Breast epithelium (tissue), 4 donors: ENCODE measurements at regions not wholly inside any gene's neighbourhood (a gene's known extent, or its start where the extent isn't known, plus 50 kb on each side); places are given as distances from the start of the nearest gene placed in this dataset.

Experiments
- DNase-seq, 2 donors: peaks; one replicate each; pipeline ENCODE4 v3.0.0-alpha.2; 2019; ENCODE audit warnings: low spot score in 2 of 2
- H3K27ac ChIP-seq, 2 donors: fragments of 200-600 bp; sonication (generic) in 1 of 2; one replicate each; pipeline ENCODE4 v1.5.1; 2016 to 2019; ENCODE audit warnings: mild to moderate bottlenecking in 1 of 2
- H3K27me3 ChIP-seq, 2 donors: fragments of 200-600 bp; sonication (generic) in 1 of 2; one replicate each; pipeline versions ENCODE4 v1.5.1 to v1.6.0; 2017 to 2019; ENCODE audit warnings: control low read depth in 1 of 2, mild to moderate bottlenecking in 1 of 2
- H3K36me3 ChIP-seq: fragments of 200-600 bp; one replicate; pipeline ENCODE4 v1.5.1; 2019
- H3K4me1 ChIP-seq, 2 donors: fragments of 200-600 bp; sonication (generic); one replicate each; pipeline ENCODE4 v1.5.1; 2016 to 2019; ENCODE audit warnings: control low read depth in 1 of 2
- H3K4me3 ChIP-seq, 3 donors: fragments of 200-600 bp; sonication (generic); 1 replicate in 2 of 3; 2 replicates in 1 of 3; pipeline ENCODE4 v1.5.1; 2016 to 2019; ENCODE audit warnings: mild to moderate bottlenecking in 3 of 3, moderate library complexity in 2 of 3
- H3K9me3 ChIP-seq, 2 donors: fragments of 200-600 bp; sonication (generic) in 1 of 2; one replicate each; pipeline ENCODE4 v1.5.1; 2016 to 2019; ENCODE audit warnings: control low read depth in 1 of 2
- POLR2A ChIP-seq: fragments of 450-650 bp; IDR thresholded peaks from one replicate; pipeline ENCODE4 v1.6.1; 2016; ENCODE audit warnings: antibody characterized with exemption, mild to moderate bottlenecking, moderate library complexity
- POLR2AphosphoS5 ChIP-seq, 3 donors: sonication (generic); formaldehyde crosslinking; IDR thresholded peaks; one replicate each; pipeline ENCODE4 v1.6.1; 2017; ENCODE audit warnings: antibody characterized with exemption in 3 of 3
- intact Hi-C: fragments of 100-400 bp; cut with DNase I; formaldehyde crosslinking; loops from one replicate; pipeline ENCODE4 v1.15.1; 2023; ENCODE audit warnings: low total_unique reads
- TF ChIP-seq, protein P1 (sequence below), 3 donors: fragments of 450-650 bp; IDR thresholded peaks; one replicate each; pipeline ENCODE4 v1.5.1; 2016 to 2017; ENCODE audit warnings: antibody characterized with exemption in 3 of 3, mild to moderate bottlenecking in 3 of 3, moderate library complexity in 3 of 3

DNA sequence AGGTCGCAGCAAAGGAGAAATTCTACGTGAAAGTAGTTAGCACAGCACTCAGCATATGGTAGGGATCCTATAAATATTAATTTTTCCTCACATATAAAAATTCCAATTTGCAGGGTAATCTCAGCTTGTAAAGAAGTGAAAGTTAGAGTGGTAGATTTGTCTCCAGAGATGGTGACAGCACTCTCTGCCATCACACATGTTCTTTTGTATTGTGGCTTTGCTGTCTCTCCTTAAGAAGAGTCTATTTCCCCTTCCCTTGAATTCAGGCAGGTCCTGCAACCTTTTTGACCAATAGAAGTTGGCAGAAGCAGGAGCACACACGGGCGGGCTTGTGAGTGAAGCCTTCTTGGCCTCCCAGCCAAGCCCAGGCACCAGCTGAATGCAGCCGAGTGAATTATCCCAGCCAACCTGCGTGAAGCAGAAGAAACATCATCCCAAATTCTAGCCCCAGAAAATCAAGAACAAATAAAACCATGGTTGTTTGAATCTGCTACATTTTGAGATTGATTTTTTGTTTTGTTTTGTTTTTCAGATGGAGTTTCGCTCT is 107.8 kb upstream of the COPS8 start:
- intact Hi-C loops = no loop called here
- DNase-seq = no peak
- H3K4me1 ChIP-seq = no peaks in the 10 kb centered on the region
- H3K27ac ChIP-seq = no peak overlapping the region
- no peak for TF ChIP-seq POLR2AphosphoS5 (IDR thresholded peaks at IDR 0.05)
- TF ChIP-seq POLR2A = no peak
- TF ChIP-seq, protein P1, sequence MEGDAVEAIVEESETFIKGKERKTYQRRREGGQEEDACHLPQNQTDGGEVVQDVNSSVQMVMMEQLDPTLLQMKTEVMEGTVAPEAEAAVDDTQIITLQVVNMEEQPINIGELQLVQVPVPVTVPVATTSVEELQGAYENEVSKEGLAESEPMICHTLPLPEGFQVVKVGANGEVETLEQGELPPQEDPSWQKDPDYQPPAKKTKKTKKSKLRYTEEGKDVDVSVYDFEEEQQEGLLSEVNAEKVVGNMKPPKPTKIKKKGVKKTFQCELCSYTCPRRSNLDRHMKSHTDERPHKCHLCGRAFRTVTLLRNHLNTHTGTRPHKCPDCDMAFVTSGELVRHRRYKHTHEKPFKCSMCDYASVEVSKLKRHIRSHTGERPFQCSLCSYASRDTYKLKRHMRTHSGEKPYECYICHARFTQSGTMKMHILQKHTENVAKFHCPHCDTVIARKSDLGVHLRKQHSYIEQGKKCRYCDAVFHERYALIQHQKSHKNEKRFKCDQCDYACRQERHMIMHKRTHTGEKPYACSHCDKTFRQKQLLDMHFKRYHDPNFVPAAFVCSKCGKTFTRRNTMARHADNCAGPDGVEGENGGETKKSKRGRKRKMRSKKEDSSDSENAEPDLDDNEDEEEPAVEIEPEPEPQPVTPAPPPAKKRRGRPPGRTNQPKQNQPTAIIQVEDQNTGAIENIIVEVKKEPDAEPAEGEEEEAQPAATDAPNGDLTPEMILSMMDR (IDR thresholded peaks at IDR 0.05) = no peak
- H3K4me3 ChIP-seq = no peak overlapping the region
- H3K27me3 ChIP-seq = no peaks in the 10 kb centered on the region
- no peaks in the 10 kb centered on the region for H3K9me3 ChIP-seq
- no peaks in the 10 kb centered on the region for H3K36me3 ChIP-seq

DNA sequence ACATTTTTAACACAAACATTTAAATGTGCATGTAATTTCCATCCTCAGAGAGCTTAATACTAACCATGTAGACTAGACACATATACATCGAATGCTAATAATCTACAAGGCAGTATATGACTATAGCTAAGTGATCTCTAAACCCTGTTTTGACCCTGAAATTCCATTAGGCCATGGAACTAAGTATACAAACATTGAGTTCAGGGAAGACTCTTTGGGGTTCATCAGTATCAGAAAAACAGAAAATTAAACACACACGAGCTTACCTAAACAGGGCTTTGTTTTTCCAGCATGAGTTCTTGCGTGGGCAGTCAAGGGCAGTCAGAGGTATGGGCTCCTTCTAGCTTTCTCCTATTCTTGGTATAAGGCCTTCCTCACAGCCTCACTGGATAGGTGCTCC is 106.0 kb upstream of the COPS8 start:
- Histone ChIP-seq H3K27me3 (no peaks in the 10 kb centered on the region), H3K4me1 (no peaks in the 10 kb centered on the region), H3K4me3 (no peak overlapping the region), H3K27ac (no peak overlapping the region), H3K9me3 (no peaks in the 10 kb centered on the region), H3K36me3 (no peaks in the 10 kb centered on the region)
- TF ChIP-seq POLR2AphosphoS5 (IDR thresholded peaks at IDR 0.05) (no peak), POLR2A (no peak)
- TF ChIP-seq, protein P1 (IDR thresholded peaks at IDR 0.05) = no peak
- intact Hi-C loops = no loop called here
- DNase-seq = no peak

DNA sequence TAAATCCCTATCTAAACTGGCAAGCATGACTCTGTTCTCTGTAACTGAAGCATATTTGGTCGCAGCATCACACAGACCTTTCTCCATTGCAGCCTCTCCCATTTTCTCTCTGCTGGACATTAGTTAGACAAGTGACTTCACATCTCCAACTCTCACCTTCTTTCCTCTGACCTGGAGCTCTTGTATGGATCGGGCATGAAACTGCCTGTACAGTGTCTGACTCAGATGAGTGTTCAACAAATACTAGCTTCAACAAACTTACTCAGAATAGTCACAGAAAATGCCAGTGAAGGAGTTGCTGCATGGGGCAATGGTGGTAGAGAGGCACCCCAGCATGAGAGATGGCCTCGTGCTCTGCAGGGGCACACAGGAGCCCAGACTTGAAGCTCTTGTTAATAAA is 104.7 kb upstream of the COPS8 start:
- intact Hi-C loops = no loop called here
- Histone ChIP-seq H3K4me1 (no peaks in the 10 kb centered on the region), H3K36me3 (no peaks in the 10 kb centered on the region), H3K27ac (no peak overlapping the region), H3K4me3 (no peak overlapping the region), H3K9me3 (no peaks in the 10 kb centered on the region), H3K27me3 (no peaks in the 10 kb centered on the region)
- DNase-seq = no peak
- TF ChIP-seq, protein P1 (IDR thresholded peaks at IDR 0.05) = no peak
- TF ChIP-seq POLR2AphosphoS5 (IDR thresholded peaks at IDR 0.05) (no peak), POLR2A (no peak)

DNA sequence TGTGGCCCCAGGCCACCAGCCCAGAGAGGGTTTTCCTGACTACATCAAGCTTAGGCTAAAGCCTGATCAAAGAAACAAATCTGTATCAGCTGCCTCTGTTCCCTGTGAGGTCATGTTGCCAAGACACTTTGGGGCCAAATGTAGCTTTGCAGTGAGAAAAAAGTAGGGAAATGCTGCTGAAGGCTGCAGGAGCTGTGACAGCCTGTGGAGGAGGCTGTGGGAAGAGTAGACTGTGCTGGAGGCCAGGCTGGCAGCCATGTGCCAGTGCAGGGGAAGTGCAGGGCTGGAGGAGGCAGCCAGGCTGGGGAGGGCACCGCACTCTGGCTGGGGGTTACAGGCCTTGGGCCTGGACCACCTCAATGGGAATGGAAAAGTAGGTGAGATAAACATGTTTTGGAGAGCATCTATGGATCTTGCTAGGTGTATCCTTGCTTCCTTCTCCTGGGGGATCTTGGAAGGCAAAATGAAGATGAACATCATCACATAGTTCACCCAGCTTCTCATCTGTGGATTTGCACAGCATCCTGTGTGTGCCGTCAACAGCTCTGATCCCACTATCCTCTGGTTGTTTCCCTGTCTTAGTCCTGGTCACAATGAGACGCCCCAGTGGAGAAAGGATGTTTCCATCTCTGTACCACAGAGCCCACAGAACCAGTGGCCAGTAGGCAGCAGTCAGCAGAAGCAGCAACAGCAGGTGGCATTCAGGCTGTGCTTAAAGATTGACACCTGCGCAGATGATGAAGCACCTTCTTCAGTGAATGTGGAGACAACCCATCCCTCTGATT is 103.8 kb upstream of the COPS8 start:
- Histone ChIP-seq H3K9me3 (no peaks in the 10 kb centered on the region), H3K27ac (no peak overlapping the region), H3K27me3 (no peaks in the 10 kb centered on the region), H3K4me3 (no peak overlapping the region), H3K4me1 (no peaks in the 10 kb centered on the region), H3K36me3 (no peaks in the 10 kb centered on the region)
- TF ChIP-seq POLR2AphosphoS5 (IDR thresholded peaks at IDR 0.05) (no peak), POLR2A (no peak)
- TF ChIP-seq, protein P1 (IDR thresholded peaks at IDR 0.05) = no peak
- intact Hi-C loops = no loop called here
- DNase-seq = no peak

DNA sequence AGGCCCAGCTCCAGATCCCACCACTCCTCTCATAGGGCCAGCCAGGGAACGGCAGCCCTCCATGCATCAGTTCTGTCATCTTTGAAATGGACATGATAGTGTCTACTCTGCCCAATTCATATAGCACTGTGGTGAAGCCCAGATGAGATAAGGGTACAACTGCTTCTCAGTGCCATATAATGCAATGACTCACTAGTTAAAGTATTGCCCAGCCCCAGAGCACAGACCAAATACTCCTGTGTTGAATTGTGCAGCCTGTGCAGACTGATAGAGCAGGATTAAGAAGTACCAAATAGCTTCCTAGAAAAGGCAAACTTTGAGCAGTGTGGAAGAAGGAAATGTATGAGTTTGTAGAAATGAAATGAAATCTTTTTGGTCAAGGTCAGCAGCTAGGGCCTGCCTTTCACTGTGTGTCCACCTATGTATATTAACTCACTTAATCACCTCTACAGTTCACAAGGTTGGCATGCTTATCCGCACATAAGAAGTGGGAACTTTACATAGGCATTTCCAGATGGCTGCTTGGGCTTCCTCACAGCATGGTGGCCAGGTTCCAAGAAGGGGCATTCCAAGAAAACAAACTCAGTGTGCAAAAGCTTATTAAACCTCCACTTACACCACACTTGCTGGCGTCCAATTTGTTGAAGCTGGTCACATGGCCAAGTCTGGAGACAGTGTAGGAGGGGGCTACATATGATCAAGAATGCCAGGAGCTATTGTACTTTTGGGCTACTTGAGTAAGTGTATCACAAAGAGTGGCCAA is 102.8 kb upstream of the COPS8 start:
- Histone ChIP-seq H3K27me3 (no peaks in the 10 kb centered on the region), H3K4me1 (no peaks in the 10 kb centered on the region), H3K27ac (no peak overlapping the region), H3K9me3 (no peaks in the 10 kb centered on the region), H3K36me3 (no peaks in the 10 kb centered on the region), H3K4me3 (no peak overlapping the region)
- intact Hi-C loops = no loop called here
- DNase-seq = no peak
- TF ChIP-seq POLR2A (no peak), POLR2AphosphoS5 (IDR thresholded peaks at IDR 0.05) (no peak)
- TF ChIP-seq, protein P1 (IDR thresholded peaks at IDR 0.05) = no peak
